ENCODE measurements at regions not wholly inside any gene's neighbourhood (a gene's known extent, or its start where the extent isn't known, plus 50 kb on each side); places are given as distances from the start of the nearest gene placed in this dataset.
"Not testable (repeated sequence)": the region's sequence is repeated elsewhere in the genome, so short reads cannot be mapped to it uniquely, and the experiment has no call there.

DNA sequence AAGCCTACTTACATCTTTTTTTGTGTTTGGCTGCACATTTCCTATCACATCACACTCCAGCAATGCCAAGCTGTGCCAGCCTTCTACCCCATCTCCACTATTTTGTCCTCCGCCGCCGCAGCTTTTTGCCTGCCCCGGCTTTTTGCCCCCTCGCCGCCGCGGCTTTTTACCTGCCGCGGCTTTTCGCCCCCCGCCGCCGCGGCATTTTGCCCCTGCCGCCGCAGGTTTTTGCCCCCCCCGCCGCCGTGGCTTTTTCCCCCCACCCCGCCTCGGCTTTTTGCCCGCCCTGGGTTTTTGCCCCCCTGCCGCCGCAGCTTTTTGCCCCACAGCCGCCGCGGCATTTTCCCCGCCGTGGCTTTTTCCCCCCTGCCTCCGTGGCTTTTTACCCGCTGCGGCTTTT is 506.0 kb downstream of the ZNF37A start:
- DNase-seq (no peak), ATAC-seq (no peak)
- POLR2A ChIA-PET: no interaction called here
- H3K27ac Mint-ChIP-seq: no peak overlapping the region
- H3K4me1 Mint-ChIP-seq: no peaks in the 10 kb centered on the region
- peaks cover 0 to 11% (median 0%) of the 10 kb centered on the region in 3 donors for H3K36me3 Mint-ChIP-seq
- H3K9me3 Mint-ChIP-seq: peaks cover 0 to 40% (median 12%) of the 10 kb centered on the region in 9 donors
- H3K27me3 Mint-ChIP-seq: no peaks in the 10 kb centered on the region
- H3K4me3 Mint-ChIP-seq: no peak overlapping the region

- peaks cover 0 to 44% (median 14%) of the 10 kb centered on the region in 9 donors for H3K9me3 Mint-ChIP-seq
- H3K36me3 Mint-ChIP-seq: peaks cover 0 to 11% (median 0%) of the 10 kb centered on the region in 3 donors
- DNase-seq: no peak
- no peak for ATAC-seq
- POLR2A ChIA-PET: no interaction called here
- no peak overlapping the region for H3K4me3 Mint-ChIP-seq
- H3K4me1 Mint-ChIP-seq: no peaks in the 10 kb centered on the region
- no peaks in the 10 kb centered on the region for H3K27me3 Mint-ChIP-seq
- H3K27ac Mint-ChIP-seq: no peak overlapping the region
These were observed 506.6 kb downstream of the ZNF37A start for GRCh38 chr10:38600696-38601095.

DNA sequence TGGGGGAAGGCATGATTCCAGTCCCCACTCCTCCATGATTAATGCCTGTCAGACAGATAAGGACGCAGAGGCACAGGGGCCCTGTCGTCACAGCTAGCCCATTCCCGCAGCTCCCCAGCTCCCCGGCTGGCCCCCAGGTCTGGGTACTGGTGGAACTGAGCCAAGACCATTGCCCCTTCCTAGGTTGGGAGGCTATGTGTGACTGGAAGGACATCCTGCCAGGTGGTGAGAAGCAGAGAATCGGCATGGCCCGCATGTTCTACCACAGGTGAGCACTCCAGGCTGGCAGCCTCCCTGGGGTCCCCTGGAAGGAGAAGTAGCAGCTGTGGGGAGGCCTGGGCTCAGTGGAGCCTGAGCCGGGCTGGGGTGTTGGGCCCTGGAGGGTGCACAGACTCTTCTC is 509.5 kb downstream of the ZNF37A start:
- POLR2A ChIA-PET, H3K4me3 Mint-ChIP-seq, DNase-seq, H3K27ac Mint-ChIP-seq, ATAC-seq, H3K27me3 Mint-ChIP-seq, H3K4me1 Mint-ChIP-seq: not testable (repeated sequence)
- H3K9me3 Mint-ChIP-seq: peaks cover 9 to 52% (median 17%) of the 10 kb centered on the region in 9 donors
- H3K36me3 Mint-ChIP-seq: peaks cover 0 to 14% (median 0%) of the 10 kb centered on the region in 3 donors

- H3K4me1 Mint-ChIP-seq, DNase-seq, ATAC-seq: not testable (repeated sequence)
These were observed 510.3 kb downstream of the ZNF37A start for GRCh38 chr10:38604477-38604876.

GRCh38 chr10:38605153-38605661 is 511.1 kb downstream of the ZNF37A start:
- POLR2A ChIA-PET: no interaction called here

More at GRCh38 chr10:38604477-38604876, 510.3 kb downstream of the ZNF37A start:
- POLR2A ChIA-PET, H3K27me3 Mint-ChIP-seq, H3K4me3 Mint-ChIP-seq, H3K27ac Mint-ChIP-seq: not testable (repeated sequence)
- Mint-ChIP-seq H3K9me3 (peaks cover 6 to 50% (median 14%) of the 10 kb centered on the region in 9 donors), H3K36me3 (peaks cover 0 to 14% (median 0%) of the 10 kb centered on the region in 3 donors)

GRCh38 chr10:38615596-38615995 is 521.5 kb downstream of the ZNF37A start:
- ATAC-seq, POLR2A ChIA-PET, DNase-seq, H3K27ac Mint-ChIP-seq, H3K4me1 Mint-ChIP-seq, H3K27me3 Mint-ChIP-seq, H3K4me3 Mint-ChIP-seq: not testable (repeated sequence)
- peaks cover 0 to 13% (median 0%) of the 10 kb centered on the region in 3 donors for H3K36me3 Mint-ChIP-seq
- peaks cover 5 to 51% (median 21%) of the 10 kb centered on the region in 9 donors for H3K9me3 Mint-ChIP-seq

More at GRCh38 chr10:38605153-38605661, 511.1 kb downstream of the ZNF37A start:
- peaks cover 0 to 9% (median 0%) of the 10 kb centered on the region in 3 donors for H3K36me3 Mint-ChIP-seq
- DNase-seq: no peak
- H3K27ac Mint-ChIP-seq: no peak overlapping the region
- no peak for ATAC-seq
- no peaks in the 10 kb centered on the region for H3K4me1 Mint-ChIP-seq
- H3K4me3 Mint-ChIP-seq: no peak overlapping the region
- H3K27me3 Mint-ChIP-seq: no peaks in the 10 kb centered on the region
- peaks cover 6 to 43% (median 15%) of the 10 kb centered on the region in 9 donors for H3K9me3 Mint-ChIP-seq

- H3K4me1 Mint-ChIP-seq, H3K9me3 Mint-ChIP-seq, ATAC-seq, H3K4me3 Mint-ChIP-seq, H3K27ac Mint-ChIP-seq, POLR2A ChIA-PET, H3K27me3 Mint-ChIP-seq, DNase-seq, H3K36me3 Mint-ChIP-seq: not testable (repeated sequence)
These were observed 525.7 kb downstream of the ZNF37A start for GRCh38 chr10:38619831-38620230.

GRCh38 chr10:38635650-38636049 is 541.5 kb downstream of the ZNF37A start:
- H3K27me3 Mint-ChIP-seq, H3K4me1 Mint-ChIP-seq, POLR2A ChIA-PET, ATAC-seq, H3K36me3 Mint-ChIP-seq, DNase-seq, H3K27ac Mint-ChIP-seq, H3K4me3 Mint-ChIP-seq: not testable (repeated sequence)
- peaks cover 0 to 11% (median 6%) of the 10 kb centered on the region in 9 donors for H3K9me3 Mint-ChIP-seq
